Amygdala (tissue), 56 donors: ENCODE measurements at regions not wholly inside any gene's neighbourhood (a gene's known extent, or its start where the extent isn't known, plus 50 kb on each side); places are given as distances from the start of the nearest gene placed in this dataset.

Source experiments
- DNase-seq, 56 donors: peaks; one replicate each; lab custom pipeline; 2025; lab: John Stamatoyannopoulos, UW

DNA sequence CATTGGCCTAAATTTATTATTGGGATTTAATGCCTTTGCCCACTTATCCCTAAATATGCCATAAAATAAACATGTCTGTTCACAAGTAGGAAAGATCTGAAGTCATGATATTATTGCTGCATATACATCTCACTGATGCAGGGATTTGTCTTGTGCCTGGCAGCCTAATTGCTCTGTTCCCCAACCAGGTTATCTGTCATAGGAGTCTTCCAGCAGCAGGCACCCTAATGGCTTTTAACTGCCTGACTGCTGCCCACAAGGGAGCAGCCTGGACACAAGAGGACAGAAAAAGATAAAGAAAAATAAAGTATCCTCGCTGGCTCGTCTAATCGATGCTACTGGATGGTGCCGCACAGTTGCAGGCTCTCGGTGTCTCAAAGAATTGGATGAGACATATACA, 337.6 kb upstream of the FAR2 start:
- no peak for DNase-seq

DNA sequence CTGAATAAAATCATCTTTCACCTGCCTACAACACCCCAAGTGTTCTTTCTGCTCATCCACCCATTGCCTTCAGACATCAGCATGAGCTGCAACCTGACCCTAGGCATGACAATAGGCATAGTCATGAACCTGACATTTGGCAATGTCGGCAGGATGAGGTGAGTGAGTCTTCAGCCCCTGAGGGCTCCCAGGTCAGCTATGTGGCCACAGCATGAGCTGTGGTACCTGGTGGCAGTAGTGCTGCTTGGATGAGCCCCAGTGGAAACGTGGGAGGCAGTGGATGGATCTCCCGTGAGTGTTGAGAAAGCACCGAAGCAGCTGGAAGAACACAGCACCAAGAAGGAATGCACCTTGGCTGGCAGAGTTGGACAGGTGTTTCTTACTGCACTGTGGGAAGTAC, 334.8 kb upstream of the FAR2 start:
- no peak for DNase-seq

DNA sequence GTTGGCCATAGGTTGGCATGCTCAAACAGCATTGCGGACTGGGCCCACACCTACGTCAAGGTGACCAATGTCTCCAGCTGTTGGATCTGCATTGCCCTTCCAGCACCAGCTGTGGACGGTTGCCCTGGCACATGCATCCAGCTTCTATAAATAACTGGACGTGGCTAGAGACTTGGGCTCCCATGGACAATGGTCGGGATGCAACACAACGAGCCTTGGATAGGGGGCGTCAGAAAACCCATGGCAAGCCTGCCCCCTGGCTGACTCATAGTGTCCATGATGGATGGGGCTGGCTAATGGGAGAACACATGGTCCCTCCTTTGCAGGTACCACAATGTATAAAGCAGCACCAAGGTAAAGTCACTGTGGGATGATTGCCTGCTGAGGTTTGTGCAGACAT, 331.6 kb upstream of the FAR2 start:
- no peak for DNase-seq

DNA sequence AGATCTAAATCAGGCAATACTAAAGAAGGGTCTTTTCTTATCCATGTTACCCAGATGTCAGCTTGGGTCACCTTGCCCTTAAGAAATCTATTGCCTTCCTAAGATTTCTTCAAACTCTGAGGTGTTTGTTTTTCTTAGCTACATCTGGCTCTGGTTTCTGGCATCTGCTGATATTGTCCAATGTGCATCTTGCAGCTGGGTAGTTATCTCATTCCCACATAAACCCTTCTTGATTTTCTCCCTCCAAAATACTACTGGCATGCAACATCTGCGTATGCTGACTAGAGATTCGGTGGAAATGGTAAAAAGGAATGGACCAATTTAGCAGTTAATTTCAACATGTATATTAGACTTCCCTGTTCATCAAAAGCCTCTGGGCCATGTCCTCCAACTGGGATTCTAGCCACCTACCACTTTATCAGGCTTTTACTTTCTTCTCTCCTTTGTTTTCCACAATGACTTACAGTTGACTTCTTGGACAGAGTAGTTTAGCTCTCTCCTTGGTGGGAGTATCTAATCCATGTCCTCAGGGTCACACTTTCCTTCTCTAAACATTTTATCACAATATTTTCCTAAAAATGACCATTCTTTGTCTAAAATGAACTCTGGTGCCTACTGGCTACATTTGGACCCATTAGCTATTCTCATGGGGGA, 324.8 kb upstream of the FAR2 start:
- no peak for DNase-seq

DNA sequence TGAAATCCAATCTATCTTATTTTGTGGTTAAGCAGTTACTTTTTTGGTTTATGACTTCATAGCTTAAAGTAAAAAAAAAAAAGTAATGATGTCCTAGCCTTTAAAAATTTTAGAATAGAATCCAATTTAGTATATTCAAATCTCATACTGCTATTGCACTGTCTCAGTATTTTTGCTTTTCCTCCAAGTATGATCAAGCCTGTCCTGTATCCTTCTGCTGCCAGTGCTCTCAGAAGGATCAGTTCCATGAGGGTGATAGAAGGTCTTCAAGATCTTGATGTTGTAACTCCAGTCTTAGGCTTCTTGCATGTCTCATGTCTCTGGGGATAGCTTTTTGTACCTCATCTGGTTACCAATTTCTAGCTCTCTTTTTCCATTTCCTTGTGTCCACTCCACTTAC, 324.2 kb upstream of the FAR2 start:
- no peak for DNase-seq

DNA sequence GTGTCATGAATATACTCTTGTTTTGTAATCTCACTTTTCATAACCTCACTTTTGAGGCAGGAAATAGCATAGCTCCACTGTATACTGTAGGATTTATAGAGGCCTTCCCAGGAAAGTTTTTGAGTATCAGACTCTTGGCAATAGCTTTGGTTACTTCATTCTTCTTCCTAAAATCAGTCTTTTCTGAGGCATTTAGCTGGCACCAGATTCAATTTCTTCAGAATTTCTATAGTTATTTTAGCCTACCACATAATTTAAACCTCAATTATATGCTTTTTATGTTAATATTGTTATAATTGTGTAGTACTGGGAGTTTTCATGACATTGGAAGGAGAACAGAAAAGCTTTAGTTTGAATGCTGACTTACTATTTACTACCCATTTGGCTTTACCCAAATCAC, 322.3 kb upstream of the FAR2 start:
- no peak for DNase-seq

DNA sequence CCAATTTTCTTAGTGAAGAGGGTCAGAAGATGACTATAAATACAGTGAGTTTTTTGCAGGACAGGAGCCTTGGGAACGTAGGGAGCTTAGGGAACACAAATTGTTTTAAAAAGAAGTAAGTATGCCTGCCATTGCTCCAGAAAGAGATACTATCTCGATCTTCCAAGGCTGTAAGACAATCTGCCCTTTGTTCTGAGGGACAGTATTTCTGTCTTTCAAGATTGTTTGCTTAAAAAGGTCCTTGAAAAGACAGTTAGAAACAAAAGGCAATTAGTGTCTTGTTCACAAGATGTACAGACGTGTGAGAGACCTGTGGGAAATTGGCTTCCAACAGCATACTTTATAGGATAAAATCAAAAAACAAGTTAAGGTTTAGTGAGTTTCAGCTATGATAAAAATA, 321.2 kb upstream of the FAR2 start:
- DNase-seq, result no peak

DNA sequence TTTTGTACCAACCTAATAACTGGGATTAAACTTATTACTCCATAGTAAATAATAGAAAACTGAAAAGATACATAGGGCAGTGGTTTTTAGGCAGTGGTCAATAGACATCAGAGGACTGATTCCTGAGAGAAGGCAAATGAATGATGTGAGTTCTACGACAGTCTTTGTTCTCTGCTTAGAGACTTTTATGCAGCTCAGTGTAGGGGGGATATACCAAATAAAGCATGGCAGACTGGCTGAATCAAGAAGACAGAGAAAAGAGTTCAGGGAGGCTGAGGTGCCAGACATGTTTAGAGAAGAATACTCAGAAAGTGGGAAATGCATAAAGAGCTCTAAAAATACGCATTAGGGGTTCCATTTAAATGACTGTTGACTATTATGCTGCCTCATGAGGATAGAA, 320.8 kb upstream of the FAR2 start:
- no peak for DNase-seq

DNA sequence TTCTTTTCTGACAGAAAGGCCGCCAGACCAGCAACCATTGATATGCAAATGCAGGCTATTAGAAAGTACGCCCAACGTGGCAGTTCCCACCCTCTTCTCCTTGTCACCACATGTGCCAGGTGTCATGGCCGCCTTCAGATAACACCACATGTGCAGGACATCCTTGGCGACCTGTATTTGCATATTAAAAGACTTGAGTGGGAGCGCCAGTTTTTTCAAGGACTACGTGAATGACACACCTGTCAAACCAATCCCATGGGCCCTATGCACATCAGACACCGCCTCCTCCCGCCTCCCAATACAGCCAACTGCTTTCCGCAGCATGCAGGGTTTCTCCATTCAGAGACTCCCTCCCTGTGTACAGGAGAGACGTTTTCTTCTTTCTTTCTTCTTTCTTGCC, 318.6 kb upstream of the FAR2 start:
- DNase-seq, result no peak

DNA sequence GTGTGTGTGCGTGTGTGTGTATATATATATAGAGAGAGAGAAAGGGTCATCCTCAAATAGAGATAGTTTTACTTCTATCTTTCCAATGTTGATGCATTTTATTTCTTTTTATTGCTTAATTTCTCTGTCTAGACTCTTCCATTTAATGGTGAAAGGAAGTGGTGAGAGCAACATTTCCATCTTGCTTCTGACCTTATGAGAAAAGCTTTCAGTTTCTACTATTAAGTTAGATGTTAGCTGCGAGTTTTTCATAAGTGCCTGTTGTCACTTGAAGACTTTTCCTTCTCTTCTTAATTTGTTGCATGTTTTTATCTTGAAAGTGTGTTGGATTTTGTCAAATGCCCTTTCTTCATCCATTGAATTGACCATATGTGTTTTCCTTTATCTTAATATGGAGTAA, 304.4 kb upstream of the FAR2 start:
- no peak for DNase-seq

DNA sequence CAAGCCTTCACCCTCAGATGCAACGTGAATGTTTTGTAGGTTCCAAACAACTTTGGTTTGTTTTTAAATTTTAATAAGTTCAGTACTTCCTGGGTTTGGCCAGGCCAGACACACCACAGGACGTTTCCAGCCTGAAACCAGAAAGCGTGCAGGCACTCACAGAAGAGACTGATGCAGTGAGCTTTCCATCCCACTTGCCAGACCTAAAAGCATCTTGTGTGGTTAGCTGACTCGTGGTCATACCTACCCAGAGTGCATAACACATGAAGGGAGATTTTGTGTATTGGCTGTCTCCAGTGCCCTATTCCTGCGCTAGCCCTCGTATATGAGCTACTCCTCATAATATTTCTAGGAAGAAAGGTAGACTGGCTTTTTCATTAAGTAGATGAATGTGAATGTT, 297.3 kb upstream of the FAR2 start:
- no peak for DNase-seq

DNA sequence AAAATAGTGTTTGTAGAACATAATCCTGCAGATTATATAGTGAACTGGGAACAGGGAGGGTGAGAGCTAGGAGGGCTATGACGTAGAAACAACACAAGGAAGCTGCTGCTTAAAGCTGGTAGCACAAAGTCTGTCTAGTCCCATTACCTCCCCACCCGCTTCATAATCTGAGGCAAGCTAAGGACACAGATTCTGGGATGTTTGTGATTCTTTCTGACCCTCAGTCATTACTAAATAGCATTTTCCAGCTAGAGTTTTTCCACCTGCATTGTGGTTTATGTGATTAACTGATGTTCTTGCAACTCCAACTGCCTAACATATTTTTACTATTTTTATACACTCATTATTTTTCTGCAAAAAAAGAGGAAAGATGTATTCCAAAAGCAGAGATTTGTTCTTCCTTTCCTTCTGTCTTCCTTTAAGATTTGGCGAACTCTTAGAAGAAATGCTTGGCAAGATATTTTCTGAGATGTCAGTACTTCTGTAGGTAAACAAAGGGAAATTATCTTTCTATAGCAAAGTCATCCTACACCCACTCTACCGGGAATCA, 293.2 kb upstream of the FAR2 start:
- DNase-seq, result no peak

DNA sequence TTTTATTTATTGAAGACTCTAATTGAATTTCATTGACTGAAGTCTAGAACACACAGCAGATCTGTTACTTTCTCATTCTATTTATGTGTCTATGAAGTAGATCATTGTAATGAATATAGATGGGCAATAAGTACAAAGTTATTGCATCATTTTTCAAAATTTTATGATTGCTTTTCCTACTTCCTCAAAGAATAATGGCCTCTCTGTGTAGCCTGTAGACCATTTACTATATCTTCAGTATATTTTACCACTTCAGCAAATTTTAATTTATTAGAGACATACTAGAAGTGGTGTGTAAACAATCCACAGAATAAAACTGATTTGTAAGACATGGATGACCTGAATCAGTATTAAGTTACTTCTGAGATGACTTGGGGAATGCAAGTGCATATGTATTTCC, 291.7 kb upstream of the FAR2 start:
- DNase-seq, result no peak

DNA sequence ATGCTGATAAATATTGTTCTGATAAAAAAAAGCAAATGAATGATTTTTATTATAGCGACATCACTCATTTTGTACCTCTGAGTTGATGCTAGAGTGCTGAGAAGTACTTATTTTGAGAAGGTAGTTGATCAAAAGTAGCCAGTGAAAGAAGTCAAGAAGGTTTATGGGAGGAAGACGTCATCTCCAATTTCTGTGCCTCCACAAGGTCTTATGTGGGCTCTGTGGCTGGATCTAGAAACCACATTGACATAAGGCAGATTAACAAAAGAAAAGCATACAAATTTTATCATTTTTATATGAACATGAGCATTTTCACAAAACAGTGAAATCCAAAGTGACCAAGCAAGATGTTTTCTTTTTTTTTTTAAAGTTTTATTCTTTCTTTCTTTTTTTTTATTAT, 289.5 kb upstream of the FAR2 start:
- no peak for DNase-seq

DNA sequence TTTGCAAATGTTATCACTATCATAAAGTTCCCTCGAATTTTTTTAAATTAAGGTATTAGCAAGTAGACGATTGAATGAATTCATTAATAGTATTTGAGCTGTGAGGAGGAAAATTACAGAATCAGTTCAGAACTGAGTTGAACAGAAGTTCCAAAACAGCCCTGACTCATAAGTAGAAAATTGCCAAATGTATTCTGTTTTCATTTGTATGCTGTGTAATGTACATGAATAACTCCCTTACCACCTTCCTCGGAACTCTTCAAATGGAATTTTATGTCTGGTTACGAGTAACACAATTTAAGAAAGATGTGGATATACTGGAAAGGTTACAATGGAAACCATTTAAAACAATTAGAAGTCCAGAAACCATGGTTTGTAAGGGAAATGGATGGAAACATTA, 283.3 kb upstream of the FAR2 start:
- no peak for DNase-seq

DNA sequence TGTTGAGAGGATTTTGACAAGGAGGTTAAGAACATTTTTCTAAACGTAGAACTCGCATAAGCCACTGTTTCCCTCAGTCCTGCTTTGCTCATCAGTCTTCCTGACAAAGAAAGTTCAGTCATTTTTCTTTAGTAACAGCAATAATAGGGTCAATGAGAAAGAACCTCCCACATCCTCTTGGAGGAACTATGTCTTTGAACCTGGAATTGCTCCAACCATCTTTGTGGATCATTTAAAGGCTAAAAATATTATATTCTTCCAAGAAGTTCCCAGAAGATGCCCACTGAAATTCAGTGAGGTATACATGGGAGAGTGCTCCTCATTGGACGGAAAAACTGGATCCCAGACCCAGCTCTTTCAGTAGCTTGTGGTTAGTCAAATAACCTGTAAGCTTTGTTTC, 282.8 kb upstream of the FAR2 start:
- no peak for DNase-seq

DNA sequence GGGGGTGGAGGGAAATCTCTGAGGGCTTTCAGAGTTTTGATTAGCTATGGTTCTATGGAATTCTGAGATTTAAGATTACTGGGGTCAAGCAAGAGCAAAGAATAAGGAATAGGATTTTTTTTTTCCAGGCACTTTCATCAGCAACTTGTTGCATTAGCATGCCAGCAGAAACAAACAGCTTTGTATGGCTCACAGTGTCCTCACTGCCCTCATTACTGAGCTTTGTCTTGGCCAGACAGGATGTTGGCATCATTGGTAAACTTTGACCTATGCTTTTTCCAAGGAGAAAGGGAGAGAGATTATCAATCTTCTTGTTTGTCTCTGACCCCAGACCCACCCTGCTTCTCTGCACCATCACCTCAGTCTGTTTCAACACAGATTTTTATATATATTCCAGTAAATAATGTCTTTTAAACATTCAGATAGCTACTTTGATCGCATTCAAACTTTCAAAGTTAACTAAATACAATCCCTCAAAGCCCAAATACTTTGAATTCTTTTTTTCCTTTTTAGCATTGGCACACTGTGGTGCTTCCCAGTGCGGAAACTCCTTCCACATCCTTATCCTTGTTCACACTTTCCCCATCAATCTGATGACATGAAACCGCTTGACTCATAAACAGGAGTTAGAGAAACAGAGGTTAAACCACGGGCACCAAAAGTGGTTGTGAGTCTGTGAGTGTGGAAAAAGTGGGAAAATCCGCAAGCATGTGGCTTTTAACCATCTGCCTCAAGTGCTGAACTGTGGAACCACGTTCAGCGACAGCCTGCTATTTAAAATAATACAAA, 282.2 kb upstream of the FAR2 start:
- DNase-seq, result peak in 3 of 56 donors; percentile 1 to 5 (median 3)

DNA sequence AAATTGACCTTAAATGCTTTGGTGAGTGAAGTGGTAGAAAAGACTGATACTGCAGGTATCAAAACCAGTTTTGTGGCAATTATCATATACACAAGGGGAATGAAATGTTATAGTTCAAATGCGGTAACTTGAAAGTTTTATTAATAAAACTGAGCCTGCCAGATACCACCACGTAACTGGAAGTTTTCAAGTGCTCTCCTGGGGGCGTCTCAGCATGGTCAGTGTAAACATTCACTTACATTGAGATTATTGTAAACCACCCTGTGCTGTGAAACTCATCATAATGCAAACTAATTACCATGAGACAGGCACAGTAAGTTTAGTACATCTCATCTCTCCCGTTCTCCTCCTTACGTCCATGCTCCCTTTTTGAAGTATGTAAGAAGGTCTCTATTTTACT, 280.7 kb upstream of the FAR2 start:
- DNase-seq, result no peak

DNA sequence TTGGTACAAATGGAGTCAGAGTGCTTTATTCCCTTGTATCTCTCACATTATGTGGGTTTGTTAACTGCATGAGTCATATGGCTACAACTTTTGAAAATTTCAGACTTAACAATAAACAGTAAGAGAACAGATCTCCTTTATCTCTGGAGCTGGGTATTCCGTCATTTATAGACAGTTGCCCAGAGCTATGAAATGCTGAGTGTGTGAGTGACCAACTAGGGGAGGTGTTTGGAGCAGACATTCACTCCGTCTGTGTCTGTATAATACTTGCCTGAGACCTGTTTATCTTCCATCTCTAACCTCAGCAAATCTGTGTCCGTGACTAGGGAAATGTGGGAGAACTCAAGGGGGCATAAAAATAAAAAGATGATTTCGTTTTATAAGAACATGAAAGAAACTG, 279.9 kb upstream of the FAR2 start:
- peak in 5 of 56 donors; percentile 2 to 36 (median 4) for DNase-seq

DNA sequence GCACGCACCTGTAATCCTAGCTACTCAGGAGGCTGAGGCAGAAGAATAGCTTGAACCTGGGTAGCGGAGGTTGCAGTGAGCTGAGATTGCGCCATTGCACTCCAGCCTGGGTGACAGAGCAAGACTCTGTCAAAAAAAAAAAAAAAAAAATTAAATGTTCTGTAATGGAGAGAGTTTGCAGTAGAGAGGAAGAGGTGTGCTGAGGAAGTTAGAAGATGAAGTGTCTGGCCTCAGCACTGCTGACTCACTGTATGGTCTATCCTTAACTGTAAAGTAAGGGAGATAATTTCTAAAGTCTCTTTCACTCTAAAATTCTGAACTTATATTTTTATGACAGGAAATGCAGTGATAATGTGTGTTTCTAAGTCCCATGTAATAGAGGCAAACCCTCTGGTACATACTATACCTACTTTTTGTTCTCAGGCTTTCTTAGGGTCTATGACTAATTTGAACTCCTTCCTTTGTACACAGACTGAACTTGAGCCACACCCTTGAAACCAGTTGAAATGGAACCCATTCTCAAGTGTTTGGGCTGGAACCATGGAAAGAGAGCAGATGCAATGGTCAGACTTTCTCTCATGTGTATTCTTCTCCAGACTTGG, 278.1 kb upstream of the FAR2 start:
- no peak for DNase-seq

DNA sequence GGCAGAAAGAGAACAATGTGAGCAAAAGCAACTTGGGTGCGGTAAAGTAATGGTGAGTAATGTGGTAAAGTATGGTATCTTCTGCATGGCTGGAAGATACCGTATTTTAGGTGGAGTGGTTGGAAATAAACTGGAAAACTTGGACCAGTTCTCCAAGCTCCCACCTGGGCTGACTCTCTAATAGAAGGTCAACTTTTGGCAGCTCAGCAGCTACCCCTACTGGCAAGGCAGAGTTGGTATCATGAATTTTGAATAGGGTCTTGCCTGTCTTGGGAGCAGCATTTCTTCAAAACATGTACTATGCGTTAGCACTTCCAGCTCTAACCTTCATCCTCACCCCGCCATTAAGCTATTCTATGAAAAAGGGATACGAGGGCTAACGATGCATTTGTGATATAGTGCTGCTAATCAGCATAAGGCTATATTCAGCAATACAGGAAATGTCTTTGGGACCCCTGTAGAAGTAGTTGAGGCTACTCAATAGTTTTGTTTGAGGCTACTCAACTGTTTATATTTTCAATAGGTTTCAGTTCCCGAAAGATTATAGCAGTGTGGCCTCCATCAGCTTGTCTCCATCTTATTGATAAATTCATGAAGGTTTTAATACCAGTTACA, 276.3 kb upstream of the FAR2 start:
- DNase-seq, result peak in 28 of 56 donors; percentile 1 to 60 (median 14)
